Activated CD8-positive, alpha-beta memory T cell treated with anti-CD3 and anti-CD28 coated beads, Interleukin-2, amount 10 ng/mL, durations not matched to agents 7 days and 5 days (primary cell): ENCODE measurements at regions not wholly inside any gene's neighbourhood (a gene's known extent, or its start where the extent isn't known, plus 50 kb on each side); places are given as distances from the start of the nearest gene placed in this dataset.

Source experiments
- ATAC-seq: fragments of 150-1000 bp; cut with Tn5 transposase; one replicate; pipeline ENCODE4 v1.10.0; 2021; ENCODE audit warnings: moderate library complexity
- CTCF ChIA-PET: fragments of 350-600 bp; sonication (Branson Sonifier 250); formaldehyde crosslinking; loops from one replicate; lab custom pipeline; 2021; ENCODE audit warnings: antibody characterized with exemption; lab: Charles Lee
- DNase-seq: peaks from one replicate; pipeline ENCODE4 v3.0.0-alpha.2; 2020
- H3K27ac Mint-ChIP-seq: one replicate; pipeline ENCODE4 v1.8.0; 2021; ENCODE audit warnings: mild to moderate bottlenecking, mixed read lengths
- H3K27me3 Mint-ChIP-seq: one replicate; pipeline ENCODE4 v1.8.0; 2021; ENCODE audit warnings: mixed read lengths
- H3K36me3 Mint-ChIP-seq: one replicate; pipeline ENCODE4 v1.8.0; 2021; ENCODE audit warnings: mild to moderate bottlenecking, mixed read lengths
- H3K4me1 Mint-ChIP-seq: one replicate; pipeline ENCODE4 v1.8.0; 2021; ENCODE audit warnings: mixed read lengths
- H3K4me3 Mint-ChIP-seq: one replicate; pipeline ENCODE4 v1.8.0; 2021; ENCODE audit warnings: mild to moderate bottlenecking, moderate library complexity, mixed read lengths
- H3K9me3 Mint-ChIP-seq: one replicate; pipeline ENCODE4 v1.8.0; 2022; ENCODE audit warnings: low read depth, mixed read lengths

- no peak overlapping the region for H3K4me3 Mint-ChIP-seq
- no peaks in the 10 kb centered on the region for H3K9me3 Mint-ChIP-seq
- peaks cover 61% of the 10 kb centered on the region for H3K4me1 Mint-ChIP-seq
- H3K36me3 Mint-ChIP-seq: peaks cover 1% of the 10 kb centered on the region
- ATAC-seq: no peak
- no peak overlapping the region for H3K27ac Mint-ChIP-seq
- no peak for DNase-seq
- CTCF ChIA-PET: interaction anchor here (0.9 to 1.7 kb wide), 6 partner anchors 58 to 329 kb away, joined by 3 to 4 read pairs (median 3); no protein-coding TSS in a partner anchor
- no peaks in the 10 kb centered on the region for H3K27me3 Mint-ChIP-seq
Measured at GRCh38 chr2:134122610-134123009, 131.3 kb upstream of the MGAT5 start.

- DNase-seq (no peak), ATAC-seq (no peak)
- H3K27me3 Mint-ChIP-seq: no peaks in the 10 kb centered on the region
- CTCF ChIA-PET: interaction anchor here (0.9 to 1.7 kb wide), 4 partner anchors 95 to 328 kb away, joined by 3 to 4 read pairs (median 3); no protein-coding TSS in a partner anchor
- no peak overlapping the region for H3K4me3 Mint-ChIP-seq
- H3K36me3 Mint-ChIP-seq: peaks cover 1% of the 10 kb centered on the region
- H3K27ac Mint-ChIP-seq: no peak overlapping the region
- H3K4me1 Mint-ChIP-seq: peaks cover 64% of the 10 kb centered on the region
- no peaks in the 10 kb centered on the region for H3K9me3 Mint-ChIP-seq
Measured at GRCh38 chr2:134123332-134123731, 130.5 kb upstream of the MGAT5 start.

DNA sequence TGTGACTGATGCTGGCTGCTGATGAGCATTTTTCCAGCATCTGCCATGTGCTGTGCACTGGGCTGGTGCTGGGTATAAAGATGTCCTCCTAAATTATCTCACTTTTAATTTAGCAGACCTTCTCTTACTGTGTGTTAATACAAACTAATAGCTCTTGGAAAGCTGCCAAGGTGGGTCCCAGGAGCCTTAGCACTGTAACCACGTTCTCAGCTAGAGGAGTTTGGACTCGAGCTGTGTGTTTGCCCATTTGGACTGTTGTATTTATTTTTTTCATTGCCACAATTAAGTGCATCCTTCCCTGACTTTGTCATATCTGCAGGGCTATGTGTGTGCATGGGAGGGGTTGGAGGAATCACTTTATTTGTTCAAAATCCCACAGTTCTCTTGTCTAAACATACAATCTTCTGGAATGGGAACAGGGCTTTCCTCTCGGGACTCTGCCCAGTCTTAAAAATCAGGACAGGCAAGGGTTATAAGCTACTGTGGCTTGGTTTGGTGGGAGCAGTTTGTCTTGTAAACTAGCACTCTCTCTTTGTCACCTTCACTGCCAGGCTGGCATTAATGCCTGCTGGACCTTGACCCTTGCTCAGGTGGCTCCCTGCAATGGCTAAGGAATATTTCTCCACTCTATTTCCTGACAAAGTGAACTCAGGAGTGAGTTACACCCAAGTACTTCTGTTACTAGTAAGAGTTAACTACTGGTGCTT, 129.7 kb upstream of the MGAT5 start:
- Mint-ChIP-seq H3K36me3 (peaks cover 1% of the 10 kb centered on the region), H3K4me3 (no peak overlapping the region), H3K27me3 (no peaks in the 10 kb centered on the region), H3K9me3 (no peaks in the 10 kb centered on the region), H3K27ac (no peak overlapping the region), H3K4me1 (peaks cover 62% of the 10 kb centered on the region)
- ATAC-seq (no peak), DNase-seq (no peak)
- CTCF ChIA-PET: interaction anchor here (0.7 kb wide), 1 partner anchor 288 kb away, joined by 3 read pairs; no protein-coding TSS in a partner anchor

- Mint-ChIP-seq H3K4me1 (peaks cover 52% of the 10 kb centered on the region), H3K36me3 (peaks cover 17% of the 10 kb centered on the region), H3K9me3 (no peaks in the 10 kb centered on the region), H3K27ac (no peak overlapping the region), H3K4me3 (no peak overlapping the region), H3K27me3 (no peaks in the 10 kb centered on the region)
- peak; percentile 86 for ATAC-seq
- CTCF ChIA-PET: interaction anchor here (1.1 to 3.2 kb wide), 6 partner anchors 8 to 284 kb away, joined by 3 to 17 read pairs (median 4); partner anchors contain the start of gene MGAT5
- peak; percentile 71 for DNase-seq
Measured at GRCh38 chr2:134127496-134127895, 126.4 kb upstream of the MGAT5 start.

GRCh38 chr2:134128746-134129145, 125.1 kb upstream of the MGAT5 start:
- Mint-ChIP-seq H3K4me1 (peaks cover 41% of the 10 kb centered on the region), H3K36me3 (peaks cover 18% of the 10 kb centered on the region)
- CTCF ChIA-PET: interaction anchor here (0.7 to 3.2 kb wide), 6 partner anchors 9 to 283 kb away, joined by 3 to 17 read pairs (median 5); no protein-coding TSS in a partner anchor

GRCh38 chr2:134129900-134130537, 123.9 kb upstream of the MGAT5 start:
- H3K4me1 Mint-ChIP-seq: peaks cover 35% of the 10 kb centered on the region
- CTCF ChIA-PET: interaction anchor here (1.1 kb wide), 1 partner anchor 10 kb away, joined by 3 read pairs; no protein-coding TSS in a partner anchor
- H3K36me3 Mint-ChIP-seq: peaks cover 18% of the 10 kb centered on the region

More at GRCh38 chr2:134128746-134129145, 125.1 kb upstream of the MGAT5 start:
- Mint-ChIP-seq H3K4me3 (no peak overlapping the region), H3K27ac (no peak overlapping the region), H3K9me3 (no peaks in the 10 kb centered on the region), H3K27me3 (no peaks in the 10 kb centered on the region)
- ATAC-seq: no peak
- DNase-seq: no peak

DNA sequence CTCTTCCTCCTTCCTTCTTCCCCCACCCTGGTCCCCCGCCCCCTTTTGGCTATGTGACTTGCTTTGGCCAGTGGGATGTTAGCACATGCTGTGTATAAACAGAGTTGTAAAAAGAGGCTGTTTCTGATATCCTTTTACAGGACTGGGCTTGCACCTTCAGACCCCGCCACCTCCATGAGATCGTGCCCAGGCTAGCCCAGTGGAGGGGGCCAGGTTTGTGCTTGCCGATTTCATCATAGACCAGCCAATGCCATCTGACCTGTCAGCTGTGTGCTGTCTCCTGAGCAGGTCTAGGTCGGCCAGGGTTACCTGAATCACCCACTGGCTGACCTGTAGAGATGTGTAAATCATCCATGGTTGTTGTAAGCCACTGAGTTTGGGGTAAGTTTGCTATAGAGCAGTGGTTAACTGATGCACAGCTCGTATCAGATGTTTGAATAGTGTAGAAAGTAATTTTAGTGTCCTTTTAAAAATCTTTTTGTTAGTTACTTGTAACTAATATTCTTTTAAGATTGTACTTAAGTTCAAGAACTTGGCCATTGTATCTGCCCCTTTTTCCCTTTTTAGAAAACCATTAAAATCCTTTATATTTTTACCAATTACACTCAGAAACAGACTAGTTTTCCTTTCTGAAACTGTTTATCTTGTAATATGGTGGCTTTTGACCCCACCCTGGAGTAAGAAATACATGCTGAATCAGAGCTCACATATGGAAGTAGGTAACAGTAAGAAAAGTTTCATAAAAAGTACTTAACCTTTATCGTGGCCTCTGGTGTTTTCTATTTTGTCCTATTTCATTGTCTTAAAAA, 122.0 kb upstream of the MGAT5 start:
- ATAC-seq: no peak
- H3K4me1 Mint-ChIP-seq: peaks cover 29% of the 10 kb centered on the region
- H3K27ac Mint-ChIP-seq: no peak overlapping the region
- CTCF ChIA-PET: no interaction called here
- H3K9me3 Mint-ChIP-seq: no peaks in the 10 kb centered on the region
- no peaks in the 10 kb centered on the region for H3K27me3 Mint-ChIP-seq
- no peak overlapping the region for H3K4me3 Mint-ChIP-seq
- H3K36me3 Mint-ChIP-seq: peaks cover 18% of the 10 kb centered on the region
- no peak for DNase-seq

More at GRCh38 chr2:134129900-134130537, 123.9 kb upstream of the MGAT5 start:
- ATAC-seq: no peak
- no peak for DNase-seq
- H3K27me3 Mint-ChIP-seq: no peaks in the 10 kb centered on the region
- H3K27ac Mint-ChIP-seq: no peak overlapping the region
- H3K9me3 Mint-ChIP-seq: no peaks in the 10 kb centered on the region
- no peak overlapping the region for H3K4me3 Mint-ChIP-seq

GRCh38 chr2:134132490-134132857, 121.4 kb upstream of the MGAT5 start:
- ATAC-seq: no peak
- H3K4me3 Mint-ChIP-seq: no peak overlapping the region
- no peaks in the 10 kb centered on the region for H3K9me3 Mint-ChIP-seq
- no peak overlapping the region for H3K27ac Mint-ChIP-seq
- H3K27me3 Mint-ChIP-seq: no peaks in the 10 kb centered on the region
- peaks cover 20% of the 10 kb centered on the region for H3K36me3 Mint-ChIP-seq
- CTCF ChIA-PET: no interaction called here
- peaks cover 29% of the 10 kb centered on the region for H3K4me1 Mint-ChIP-seq
- DNase-seq: no peak

DNA sequence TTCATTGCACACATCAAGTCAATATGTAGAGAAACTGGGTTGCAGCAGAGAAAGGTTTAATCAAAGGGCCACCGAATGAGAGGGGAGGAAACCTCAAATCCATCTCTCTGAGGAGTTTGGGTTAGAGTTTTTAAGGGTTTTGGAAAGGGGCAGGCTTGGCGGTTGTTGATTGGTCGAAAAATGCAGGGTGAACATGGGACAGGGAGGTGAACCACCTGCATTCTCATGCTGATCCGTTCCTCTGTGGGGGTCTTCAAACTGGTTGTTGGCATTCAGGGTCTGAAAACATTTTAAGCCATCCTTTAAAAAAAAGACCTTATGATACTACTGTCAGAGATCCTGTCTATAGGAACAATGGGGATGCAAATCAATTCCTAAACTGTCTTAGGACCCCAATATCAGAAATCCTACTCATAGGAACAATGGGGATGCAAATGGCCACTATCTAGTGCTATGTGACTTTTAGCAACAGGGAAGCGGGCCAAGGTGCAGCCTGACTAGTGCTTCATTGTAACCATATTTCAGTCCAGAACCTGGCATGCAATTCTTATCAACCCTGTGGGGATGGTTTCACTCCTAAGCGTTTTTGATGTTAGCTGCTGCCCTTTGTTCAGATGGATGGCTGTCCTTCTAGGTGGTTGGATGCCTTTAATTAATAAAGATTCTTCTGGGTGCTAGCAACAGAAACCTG, 120.1 kb upstream of the MGAT5 start:
- ATAC-seq (no peak), DNase-seq (no peak)
- Mint-ChIP-seq H3K27ac (no peak overlapping the region), H3K36me3 (peaks cover 20% of the 10 kb centered on the region), H3K4me1 (peaks cover 26% of the 10 kb centered on the region), H3K27me3 (no peaks in the 10 kb centered on the region), H3K9me3 (no peaks in the 10 kb centered on the region), H3K4me3 (no peak overlapping the region)
- CTCF ChIA-PET: interaction anchor here (1.0 kb wide), 1 partner anchor 317 kb away, joined by 4 read pairs; no protein-coding TSS in a partner anchor

DNA sequence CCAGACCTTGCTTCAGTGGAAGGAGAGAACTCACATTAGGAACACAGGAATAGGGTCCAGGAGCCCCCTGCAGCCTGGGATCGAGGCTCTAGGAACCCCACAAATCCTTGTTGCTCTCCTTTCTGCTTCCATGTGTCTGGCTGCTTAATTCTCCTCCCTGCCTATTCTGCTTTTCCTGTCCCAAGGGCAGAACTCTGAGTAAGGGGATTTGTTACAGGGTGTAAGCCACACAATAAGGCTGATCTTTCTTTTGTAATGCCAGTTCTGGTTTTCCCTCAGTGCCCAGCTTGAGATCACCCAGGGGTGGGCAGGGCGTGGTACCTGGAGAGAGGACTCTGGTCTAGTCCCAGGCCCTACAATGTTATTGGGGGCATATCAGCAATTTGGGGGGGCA, 119.6 kb upstream of the MGAT5 start:
- ATAC-seq: no peak
- Mint-ChIP-seq H3K27me3 (no peaks in the 10 kb centered on the region), H3K9me3 (no peaks in the 10 kb centered on the region), H3K36me3 (peaks cover 20% of the 10 kb centered on the region), H3K4me1 (peaks cover 22% of the 10 kb centered on the region), H3K4me3 (no peak overlapping the region), H3K27ac (no peak overlapping the region)
- CTCF ChIA-PET: no interaction called here
- no peak for DNase-seq

GRCh38 chr2:134134827-134135226, 119.0 kb upstream of the MGAT5 start:
- no peaks in the 10 kb centered on the region for H3K27me3 Mint-ChIP-seq
- CTCF ChIA-PET: no interaction called here
- H3K27ac Mint-ChIP-seq: no peak overlapping the region
- peaks cover 22% of the 10 kb centered on the region for H3K4me1 Mint-ChIP-seq
- DNase-seq (no peak), ATAC-seq (no peak)
- H3K36me3 Mint-ChIP-seq: peaks cover 20% of the 10 kb centered on the region
- no peak overlapping the region for H3K4me3 Mint-ChIP-seq
- H3K9me3 Mint-ChIP-seq: no peaks in the 10 kb centered on the region

- no peaks in the 10 kb centered on the region for H3K9me3 Mint-ChIP-seq
- DNase-seq (no peak), ATAC-seq (no peak)
- no peak overlapping the region for H3K4me3 Mint-ChIP-seq
- H3K36me3 Mint-ChIP-seq: peaks cover 15% of the 10 kb centered on the region
- H3K27ac Mint-ChIP-seq: no peak overlapping the region
- peaks cover 23% of the 10 kb centered on the region for H3K4me1 Mint-ChIP-seq
- H3K27me3 Mint-ChIP-seq: no peaks in the 10 kb centered on the region
- CTCF ChIA-PET: interaction anchor here (1.9 kb wide), 1 partner anchor 70 kb away, joined by 4 read pairs; no protein-coding TSS in a partner anchor
Measured at GRCh38 chr2:134135793-134136192, 118.1 kb upstream of the MGAT5 start.
